NOMO-1 treated with dmso at 0.1 percent for 144 hours (cell line): ENCODE measurements at regions not wholly inside any gene's neighbourhood (a gene's known extent, or its start where the extent isn't known, plus 50 kb on each side); places are given as distances from the start of the nearest gene placed in this dataset.
A peak's percentile ranks its signal among the peaks of the same experiment; 100 is the strongest.

ENCODE experiments used
- DNase-seq: peaks from one replicate; lab custom pipeline; 2025; ENCODE audit not compliant: unreplicated experiment; lab: John Stamatoyannopoulos, UW

DNA sequence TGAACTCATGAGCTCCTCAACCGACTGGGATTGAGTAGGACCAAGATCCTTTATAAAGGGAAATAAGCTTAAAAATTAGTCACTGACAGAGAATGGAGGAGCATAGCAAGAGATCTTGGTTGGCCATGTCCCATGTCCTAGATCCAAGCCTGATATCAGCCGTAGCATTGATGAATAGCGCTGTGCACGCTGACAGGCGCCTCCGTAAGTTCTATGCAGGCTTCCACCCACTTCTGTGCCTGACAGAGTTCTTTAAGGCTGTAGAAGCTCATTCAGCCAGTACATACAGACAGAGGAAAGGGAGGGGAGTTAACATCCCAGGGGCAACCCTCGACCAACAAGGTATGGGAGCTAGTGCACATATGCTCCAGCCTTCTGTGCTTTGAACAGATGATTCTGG lies 251.7 kb upstream of the TBC1D5 start:
- DNase-seq: no peak

DNA sequence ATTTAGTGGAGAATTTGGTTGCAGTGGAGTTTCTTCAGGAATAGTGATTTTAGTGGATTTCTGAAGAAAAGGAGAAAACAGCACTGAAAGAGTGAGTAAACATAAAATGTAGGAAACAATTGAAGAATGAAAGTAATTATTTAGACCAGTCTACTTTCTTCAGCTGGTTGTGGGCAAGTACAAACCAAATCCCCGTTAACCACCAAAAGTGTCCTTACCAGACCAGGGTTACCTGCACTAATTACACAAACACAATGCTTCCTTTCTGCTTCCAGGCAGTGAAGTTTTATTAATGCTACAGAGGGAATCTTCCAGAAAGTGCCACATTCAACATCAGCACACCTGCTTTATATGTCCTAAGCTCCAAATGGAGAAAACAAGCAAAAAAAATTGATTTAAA lies 248.0 kb upstream of the TBC1D5 start:
- DNase-seq: no peak

DNA sequence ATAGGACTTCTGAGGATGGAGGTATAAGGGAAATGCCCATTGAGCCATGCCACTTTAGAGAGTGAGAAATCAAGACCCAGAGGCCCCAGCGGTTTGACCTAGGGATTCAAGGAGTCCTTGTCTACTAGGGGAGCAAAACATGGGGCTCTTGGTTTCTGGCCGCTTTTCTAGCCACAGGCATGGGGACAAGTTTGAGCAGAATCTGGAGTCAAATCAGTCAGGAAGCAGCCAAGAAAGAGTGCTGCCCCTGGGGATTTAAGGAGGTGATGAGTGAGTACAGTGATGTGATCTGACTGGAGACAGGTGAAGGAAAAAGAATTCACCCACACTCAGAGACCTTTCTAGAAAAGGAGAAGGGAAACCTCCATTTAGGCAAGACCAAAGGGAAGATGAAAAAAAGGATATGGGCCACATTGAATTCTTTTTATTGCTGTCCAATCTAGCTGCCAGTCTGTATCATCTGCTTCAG lies 244.0 kb upstream of the TBC1D5 start:
- DNase-seq: no peak

DNA sequence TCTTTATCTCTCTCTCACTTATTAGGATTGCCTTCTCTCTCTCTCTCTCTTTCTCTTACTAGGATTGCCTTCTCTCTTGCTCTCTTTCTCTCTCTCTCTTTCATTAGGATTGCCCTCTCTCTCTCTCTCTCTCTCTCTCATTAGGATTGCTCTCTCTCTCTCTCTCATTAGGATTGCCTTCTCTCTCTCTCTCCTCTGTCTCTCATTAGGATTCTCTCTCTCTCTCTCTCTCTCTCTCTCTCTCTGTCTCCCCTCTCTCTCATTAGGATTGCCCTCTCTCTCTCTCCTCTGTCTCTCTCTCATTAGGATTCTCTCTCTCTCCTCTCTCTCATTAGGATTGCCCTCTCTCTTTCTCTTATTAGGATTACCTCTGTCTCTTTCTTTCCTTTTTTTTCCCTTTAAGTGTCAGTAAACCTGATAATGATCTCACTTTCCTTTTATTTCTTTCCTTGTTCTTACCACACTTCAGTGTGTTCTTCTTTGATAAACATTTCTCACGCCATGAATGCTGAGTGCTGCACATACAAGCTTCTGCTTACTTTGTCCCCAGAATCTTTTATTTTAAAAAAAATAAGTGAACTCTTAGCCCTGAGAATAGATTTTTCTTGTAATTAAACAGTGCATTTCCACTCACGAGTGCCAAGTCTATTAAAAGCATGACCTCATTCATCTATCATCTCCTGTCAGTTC lies 243.4 kb upstream of the TBC1D5 start:
- no peak for DNase-seq

DNA sequence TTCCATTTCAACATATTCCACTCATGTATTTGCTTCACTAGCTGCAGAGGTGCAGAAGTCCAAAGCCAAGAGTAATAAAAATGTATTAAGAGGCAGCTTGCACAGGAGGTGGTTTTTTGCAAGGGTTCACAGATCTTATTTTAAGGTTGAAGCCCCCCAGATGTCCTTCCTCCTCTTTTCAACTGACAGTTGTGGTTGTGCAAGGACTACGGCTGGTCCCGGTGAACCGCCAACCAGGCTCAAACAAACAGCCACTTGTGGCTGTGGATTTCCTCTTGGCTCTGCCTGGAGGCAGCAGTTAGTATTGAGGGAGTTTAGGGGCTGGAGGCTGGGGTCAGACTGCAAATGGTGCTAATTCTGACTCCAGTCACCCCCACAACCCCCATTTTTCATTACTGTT lies 240.7 kb upstream of the TBC1D5 start:
- peak; percentile 96 for DNase-seq

DNA sequence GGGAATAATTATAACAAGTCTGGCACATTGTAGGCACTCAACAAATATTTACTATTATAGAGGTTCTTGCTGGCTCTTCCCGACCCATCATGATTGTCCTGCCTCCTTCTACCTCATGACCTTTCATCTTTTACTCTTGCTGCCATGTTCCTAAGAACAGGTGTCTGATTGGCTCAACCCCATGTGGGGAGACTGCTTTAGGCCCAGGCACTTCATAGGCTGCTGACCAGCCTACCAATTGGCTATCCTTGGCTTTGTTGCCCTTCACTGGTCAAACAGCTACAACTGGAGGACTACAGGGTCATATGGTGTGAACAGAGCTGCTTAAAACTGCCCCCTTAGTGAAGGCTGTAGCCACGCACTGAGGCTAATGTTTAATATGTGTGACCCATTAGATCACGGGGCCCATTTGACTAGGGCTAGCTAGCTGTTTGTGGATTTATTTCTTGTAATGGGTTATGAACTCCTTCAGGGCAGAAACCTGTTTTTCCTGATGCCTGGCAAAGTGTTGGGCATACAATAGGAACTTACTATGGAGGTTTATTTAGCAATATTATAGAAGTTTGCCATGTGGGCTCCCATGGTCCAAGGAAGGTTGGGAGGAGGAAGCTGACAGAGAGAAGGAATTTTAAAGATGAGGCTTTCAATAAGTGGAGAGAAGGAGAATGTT lies 239.9 kb upstream of the TBC1D5 start:
- no peak for DNase-seq

DNA sequence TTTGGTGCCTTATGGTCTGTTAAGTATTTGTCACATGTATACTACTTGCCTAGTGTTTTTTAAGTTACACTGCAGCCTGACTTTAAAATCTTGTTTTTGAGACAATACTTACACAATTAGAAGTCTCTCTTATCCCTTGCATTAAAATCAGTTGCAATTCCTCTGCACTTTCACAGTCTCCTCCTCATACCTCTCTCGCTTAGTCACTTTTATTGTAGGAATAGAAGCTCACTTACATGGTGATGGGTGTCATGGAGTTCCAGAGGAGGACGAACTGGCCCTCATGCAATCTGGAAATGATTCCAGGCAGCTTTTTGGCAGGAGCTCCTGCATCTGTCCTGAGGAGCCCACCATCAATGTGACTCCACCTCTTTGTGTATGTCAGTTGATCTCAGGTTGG lies 238.4 kb upstream of the TBC1D5 start:
- no peak for DNase-seq

DNA sequence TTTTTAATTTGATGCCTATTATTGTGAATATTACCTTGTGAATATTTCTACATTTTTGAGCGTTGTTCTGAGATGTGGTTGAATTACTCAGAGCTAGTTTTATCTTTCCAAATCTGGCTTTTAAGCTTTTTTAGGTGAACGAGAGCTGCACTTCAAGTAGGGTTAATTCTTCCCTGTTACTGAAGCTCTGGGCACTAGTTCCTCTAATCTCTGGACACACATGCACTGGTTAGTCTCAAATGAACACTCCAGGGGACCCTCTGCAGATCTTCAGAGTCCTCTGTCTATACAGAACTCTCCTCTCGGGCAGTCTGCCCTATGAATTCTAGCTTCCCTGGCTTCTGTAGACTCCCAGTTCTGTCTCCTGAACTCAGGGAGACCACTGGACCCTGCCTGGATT lies 237.5 kb upstream of the TBC1D5 start:
- DNase-seq: no peak

DNA sequence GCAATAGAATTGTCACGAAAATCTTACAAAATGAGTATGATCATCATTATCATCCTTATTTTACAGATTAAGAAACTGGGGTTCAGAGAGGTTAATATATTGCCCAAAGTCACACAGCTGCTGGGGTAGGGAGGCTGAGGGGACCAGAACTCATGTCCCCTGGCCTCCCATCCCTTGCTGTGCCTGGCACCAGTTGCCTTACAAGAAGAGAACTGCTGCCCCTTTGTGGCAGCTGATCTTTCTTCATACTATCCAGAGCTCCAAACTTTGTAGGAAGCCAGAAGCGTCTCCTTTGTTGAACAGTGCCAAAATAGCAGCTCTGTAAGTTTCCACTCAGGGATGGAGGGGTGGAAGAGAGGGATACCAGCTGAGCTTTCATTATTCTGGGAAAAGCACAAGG lies 236.8 kb upstream of the TBC1D5 start:
- DNase-seq: peak; percentile 23

DNA sequence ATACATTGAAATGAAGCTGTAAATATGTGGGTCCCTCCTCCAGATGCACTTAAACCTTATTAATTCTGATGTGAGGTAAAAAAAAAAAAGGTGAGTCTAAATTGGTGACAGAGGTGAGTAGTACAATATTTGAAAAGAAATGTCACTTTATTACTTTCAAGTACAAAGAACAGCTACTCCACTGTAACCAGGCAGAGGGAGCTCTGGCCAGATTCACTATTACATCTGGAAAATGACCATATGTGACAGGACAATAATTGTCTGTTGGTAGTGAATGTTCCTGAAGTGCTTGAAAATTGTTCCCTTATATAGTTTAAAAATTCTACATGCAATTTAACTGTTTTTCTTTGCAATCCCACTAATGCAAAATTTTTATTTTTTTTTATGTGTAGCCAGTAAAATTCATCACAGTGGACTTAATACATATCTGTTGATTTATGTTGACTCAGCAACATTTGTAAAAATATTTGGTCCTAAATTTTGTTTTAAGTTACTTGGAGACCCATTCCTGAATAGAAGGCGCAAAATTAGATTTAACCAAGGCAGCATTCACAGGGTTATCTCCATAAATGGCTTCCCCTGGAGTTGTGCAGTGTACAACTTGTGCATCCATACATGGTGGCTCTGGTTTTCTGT lies 231.9 kb upstream of the TBC1D5 start:
- no peak for DNase-seq

DNA sequence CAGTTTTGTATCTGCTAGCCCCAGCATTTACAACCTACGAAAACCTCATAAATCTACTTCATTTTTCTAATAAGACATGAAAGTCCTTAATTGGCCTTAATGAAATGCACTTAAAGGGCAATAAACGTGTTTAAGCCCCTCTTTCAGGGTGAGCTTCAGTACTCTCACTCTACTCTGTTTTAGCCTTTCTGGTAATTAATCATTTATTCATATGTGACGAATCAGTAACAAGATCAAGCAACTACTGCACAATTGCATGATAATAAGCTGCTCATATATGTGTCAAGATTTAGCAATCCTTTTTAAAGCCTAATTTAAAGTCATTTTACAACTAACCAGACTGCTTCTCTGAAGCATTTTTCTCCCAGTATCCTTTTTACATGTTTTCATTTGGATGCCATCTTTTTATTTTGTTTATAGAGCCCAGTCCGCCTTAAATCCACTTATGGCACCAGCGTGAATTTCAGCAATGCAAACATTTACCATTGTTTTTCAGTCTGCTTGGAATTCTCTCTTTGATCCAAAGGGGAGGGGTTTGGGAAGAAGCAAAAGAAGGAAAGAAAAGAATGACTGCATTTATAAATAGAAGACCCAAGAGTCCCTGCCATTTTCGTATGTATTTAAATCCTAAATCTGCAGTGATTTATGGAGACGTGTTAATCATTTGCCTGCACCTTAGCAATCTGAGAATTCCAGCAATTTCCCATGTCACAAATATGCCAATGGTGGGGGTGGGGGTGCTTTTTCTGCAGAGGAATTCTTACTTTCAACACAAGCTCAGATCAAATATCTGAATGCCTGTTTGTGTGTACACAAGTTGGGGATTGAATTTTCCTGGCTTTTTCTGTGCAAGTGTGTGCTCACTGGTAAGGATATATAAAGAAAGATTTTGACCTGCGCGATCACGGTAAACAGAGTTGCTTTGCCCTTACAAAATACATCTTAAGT lies 230.8 kb upstream of the TBC1D5 start:
- DNase-seq: no peak

DNA sequence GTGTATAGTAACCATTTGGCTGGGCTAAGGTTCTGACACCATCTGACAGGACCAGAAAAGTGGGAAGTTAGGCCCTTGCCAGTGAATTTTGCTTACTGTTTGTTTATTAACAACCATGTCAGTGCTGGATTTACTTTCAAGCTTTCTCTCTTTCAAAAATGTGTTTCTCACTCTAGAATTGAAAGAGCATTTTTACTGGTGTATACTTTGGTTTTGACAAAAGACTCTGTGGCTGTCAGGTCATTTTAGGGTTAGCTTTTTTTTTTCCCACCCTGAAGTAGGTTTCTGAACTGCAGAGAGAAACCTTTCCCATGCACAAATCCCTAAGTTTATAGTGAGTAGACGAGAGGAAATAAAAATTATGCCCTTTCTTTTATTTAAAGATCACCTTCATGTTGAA lies 230.0 kb upstream of the TBC1D5 start:
- DNase-seq: no peak

DNA sequence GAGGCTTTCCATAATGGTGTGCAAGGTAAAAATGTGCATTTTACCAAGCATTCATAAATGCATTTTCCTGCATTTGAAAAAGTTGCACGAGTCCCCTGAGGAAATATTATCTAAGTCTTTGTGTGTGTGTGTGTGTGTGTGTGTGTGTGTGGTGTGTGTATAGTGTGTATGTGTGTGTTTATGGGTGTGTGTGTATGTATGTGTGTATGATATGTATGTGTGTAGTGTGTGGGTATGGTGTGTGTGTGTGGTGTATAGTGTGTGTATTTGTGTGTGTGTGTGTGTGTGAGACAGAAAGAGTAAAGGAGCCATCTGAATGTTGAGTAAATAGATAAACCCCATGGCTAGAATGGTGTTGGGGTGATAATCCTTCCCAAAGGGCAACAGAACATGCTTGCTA lies 229.6 kb upstream of the TBC1D5 start:
- no peak for DNase-seq

DNA sequence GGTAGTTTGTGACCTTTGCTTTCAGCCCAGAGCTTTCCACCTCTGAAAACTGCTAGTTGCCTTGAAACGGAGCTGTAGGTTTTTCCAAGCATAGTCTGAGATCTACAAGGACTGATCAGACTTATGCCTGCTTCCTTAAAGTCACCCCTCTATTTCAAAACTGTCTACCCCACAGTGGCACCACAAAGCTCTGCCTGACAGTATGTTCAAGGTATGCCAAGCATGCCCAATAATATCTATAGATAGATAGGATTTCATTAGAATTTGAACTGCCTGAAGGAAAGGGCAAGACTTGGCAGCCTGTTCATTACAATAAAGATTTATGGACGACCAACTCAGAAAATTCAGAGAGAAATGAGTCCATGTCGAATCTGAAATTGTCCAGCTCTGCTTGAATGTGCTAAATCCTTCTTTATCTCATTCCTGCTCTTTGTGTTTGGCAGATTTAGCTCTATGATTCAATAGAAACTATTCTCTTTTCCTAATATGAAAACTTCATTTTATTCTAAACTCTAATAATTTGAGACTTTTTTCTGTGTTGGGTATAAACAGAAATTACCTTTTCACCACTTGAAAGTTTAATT lies 227.6 kb upstream of the TBC1D5 start:
- DNase-seq: no peak

DNA sequence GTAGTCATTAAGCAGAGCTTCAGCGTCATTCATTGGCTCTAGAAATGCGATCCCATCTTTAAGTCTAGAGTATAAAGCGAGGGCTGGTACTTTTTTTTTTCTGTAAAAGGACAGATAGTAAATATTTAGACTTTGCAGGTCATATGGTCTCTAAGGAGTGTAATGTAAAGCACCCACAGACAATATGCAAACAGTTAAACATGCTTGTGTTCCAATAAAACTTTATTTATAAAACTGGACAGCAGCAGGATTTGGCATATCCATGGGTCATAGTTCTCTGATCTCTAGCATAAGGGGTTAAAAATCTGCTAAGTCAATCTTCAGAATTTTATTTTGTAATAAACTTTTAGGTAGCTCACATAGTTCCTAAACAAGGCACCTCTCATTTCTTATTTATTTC lies 226.8 kb upstream of the TBC1D5 start:
- no peak for DNase-seq

DNA sequence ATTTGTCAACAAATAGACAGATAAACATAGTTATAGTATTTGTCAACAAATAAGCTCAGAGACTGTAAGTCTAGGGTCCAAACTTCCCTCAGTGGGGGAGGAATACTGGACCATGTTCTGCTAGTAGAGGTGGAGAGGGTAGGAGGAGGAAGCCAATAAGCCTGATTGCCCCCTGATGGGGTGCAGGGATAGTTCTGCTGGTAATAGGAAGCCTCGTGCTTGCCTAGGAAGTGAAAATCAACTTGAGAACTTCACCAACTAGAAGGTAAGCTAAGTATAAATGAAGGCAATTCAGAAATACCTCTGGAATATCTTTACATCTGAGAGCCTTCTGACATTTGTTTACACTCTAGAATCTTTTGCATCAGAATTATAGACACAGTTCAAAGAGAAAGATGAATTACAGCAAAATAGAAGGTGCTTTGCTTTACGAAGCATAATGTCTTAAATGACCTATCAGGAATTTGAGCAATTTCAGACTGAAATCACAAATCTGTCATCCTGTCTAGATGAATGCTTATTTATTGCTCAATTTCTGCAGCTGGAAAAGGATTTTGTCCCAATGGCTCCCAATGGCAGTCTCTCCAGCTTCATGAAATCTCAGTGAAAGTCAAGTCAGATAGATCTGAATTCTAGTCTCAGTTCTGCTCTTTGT lies 225.6 kb upstream of the TBC1D5 start:
- no peak for DNase-seq

DNA sequence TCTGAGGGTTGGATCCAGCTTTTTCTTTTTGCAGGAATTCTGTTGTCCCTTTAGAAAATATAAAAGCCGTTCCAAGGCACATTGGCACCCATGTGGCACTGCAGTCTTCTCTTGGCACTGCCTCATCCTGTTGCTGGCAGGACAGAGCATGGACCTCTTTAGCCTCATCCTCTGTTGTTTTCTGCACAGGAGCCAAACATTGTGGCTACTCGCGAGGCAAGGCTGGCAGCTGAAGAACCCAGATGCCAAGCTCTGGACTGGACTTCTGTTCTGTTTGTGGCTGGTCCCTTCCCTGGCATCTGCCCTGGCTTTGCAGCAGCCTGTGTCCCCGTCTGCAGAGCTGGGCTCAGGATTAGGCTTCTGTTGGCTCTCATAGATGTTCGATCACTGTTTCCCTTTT lies 224.7 kb upstream of the TBC1D5 start:
- no peak for DNase-seq

DNA sequence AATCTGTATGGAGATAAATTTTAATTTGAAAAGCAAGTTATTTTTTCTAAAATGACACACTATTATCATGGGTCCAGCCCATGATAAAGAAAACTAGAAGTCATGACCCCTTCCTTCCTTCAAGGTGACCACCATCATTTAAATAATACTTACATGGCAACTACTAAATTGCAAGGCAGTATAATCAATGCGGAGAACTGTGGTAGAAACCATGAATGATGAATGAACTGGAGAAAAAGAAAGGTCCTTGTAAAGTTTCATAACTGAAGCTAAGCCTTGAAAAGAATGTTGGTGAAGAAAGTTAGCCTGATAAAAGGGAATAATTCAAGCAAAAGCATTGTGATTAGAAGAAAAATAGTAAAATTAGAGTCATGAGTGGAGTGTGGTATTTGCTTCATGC lies 222.9 kb upstream of the TBC1D5 start:
- DNase-seq: no peak

DNA sequence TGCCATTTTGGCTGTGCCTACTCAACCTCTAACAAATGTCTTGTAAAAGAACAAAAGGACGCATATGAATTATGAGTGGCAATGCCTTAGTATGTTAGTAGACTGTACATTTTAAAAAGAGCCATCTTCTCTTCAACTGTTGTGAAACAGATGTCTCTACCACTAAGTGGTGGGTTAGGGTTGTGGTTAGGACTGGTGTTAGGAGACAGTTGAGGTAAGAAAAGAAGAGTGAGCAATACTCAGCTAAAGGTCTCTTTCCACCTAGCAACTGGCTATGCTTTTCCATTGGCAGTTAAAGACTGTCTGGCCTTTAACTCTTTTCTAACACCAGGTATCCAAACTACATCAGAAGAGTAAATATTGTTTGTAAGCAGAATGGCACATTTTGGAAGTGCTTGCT lies 221.7 kb upstream of the TBC1D5 start:
- DNase-seq: peak; percentile 63

DNA sequence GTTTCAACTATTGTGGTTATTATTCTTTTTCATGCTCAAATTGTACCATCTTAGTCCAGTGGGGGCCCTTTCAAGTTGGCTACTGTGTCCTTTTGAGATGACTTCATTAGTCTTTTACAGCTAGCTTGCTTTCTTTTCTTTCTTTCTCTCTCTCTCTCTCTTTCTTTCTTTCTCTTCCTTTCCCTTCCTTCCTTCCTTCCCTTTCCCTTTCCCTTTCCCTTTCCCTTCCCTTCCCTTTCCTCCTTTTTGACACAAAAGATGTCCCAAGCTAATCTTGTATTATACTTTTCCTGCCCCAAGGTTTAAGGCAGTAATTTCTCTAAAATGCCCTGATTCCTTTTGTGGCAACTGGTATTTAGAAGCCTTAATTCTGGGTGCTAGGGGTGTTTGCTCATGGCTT lies 213.0 kb upstream of the TBC1D5 start:
- DNase-seq: no peak
